ENCODE measurements at regions not wholly inside any gene's neighbourhood (a gene's known extent, or its start where the extent isn't known, plus 50 kb on each side); places are given as distances from the start of the nearest gene placed in this dataset.
"Not testable (repeated sequence)": the region's sequence is repeated elsewhere in the genome, so short reads cannot be mapped to it uniquely, and the experiment has no call there.

- DNase-seq = peak; percentile 89
Observed at GRCh38 chr15:77944002-77944867, 133.3 kb downstream of the TBC1D2B start.

DNA sequence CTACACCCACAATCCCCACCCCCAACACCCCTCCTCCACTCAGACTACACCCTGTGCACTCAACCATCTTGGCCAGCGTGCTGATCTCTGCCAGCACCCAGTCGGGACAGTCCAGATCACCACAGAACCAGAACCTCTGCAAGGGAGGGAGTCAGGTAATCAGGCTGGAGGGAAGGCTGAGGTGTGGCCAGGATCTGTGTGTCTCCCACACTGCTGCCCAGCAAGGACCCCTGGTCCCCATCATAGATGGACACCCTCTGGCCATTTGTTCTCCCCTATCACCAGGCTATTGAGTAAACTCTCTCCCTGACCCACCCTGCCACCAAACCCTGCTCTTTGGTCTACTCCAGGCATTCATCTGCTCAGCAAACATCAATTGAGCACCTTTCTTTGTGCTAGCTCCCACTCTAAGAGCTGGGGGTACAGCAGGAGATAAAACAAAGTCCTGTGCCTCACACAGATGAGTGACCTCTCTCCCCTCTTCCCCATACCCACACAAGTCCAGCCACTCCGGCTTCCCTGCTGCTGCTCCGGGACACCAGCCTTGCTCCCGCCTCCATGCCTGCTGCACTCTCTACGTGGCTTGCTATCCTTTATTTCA, 134.8 kb downstream of the TBC1D2B start:
- no peak for DNase-seq

- DNase-seq = not testable (repeated sequence)
Observed at GRCh38 chr15:77941090-77941827, 136.3 kb downstream of the TBC1D2B start.

DNA sequence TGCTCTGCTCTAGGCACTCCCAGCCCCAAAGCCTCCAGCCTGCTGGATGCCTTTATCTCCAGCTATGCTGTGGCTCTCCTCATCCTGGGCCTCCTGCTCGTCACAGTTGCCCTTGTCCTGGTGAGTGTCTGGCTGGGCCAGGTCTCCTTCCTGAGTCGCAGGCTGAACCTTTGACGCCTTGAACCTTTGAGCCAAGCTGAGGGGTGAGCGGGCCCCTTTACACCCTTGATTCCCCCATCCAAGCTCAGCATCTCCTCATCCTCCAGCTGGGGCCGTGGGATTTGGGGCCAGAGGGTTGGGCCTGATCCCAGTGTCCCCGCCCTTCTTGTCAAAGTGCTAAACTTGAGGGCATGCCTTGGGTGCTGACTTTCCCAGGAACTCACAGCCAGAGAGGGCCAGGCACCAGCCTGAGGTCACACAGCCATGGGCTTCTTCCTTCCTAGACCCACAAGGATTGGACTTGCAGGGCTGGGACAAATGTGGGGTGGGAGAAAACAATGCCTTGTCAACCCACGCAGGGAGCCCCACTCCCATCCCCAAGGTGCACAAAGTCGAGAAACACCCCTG, 137.0 kb downstream of the TBC1D2B start:
- no peak for DNase-seq

GRCh38 chr15:77939851-77940250, 137.7 kb downstream of the TBC1D2B start:
- no peak for DNase-seq

- DNase-seq = peak; percentile 60
Observed at GRCh38 chr15:77939026-77939425, 138.5 kb downstream of the TBC1D2B start.

- not testable (repeated sequence) for DNase-seq
Observed at GRCh38 chr15:77938546-77938945, 139.0 kb downstream of the TBC1D2B start.

- DNase-seq = not testable (repeated sequence)
Observed at GRCh38 chr15:77936567-77936966, 140.9 kb downstream of the TBC1D2B start.

DNA sequence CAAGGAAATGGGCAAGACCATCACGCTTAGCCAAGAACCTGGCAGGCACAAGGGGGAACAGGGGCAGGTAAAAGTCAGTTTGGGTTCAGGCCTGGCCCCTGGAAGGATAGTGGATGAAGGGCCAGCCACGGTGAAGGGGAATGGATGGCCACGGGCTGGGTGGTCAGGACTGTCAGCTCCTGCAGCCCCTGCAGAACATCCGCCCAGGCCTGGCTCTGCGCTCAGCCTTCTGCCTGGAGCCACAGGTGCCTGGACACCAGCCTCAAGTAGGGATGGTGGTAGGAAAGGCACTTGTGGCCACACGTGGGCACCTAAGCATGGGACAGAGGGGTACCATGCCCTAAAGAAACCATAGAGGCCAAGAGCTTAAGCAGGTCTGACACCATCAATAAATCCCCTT, 143.0 kb downstream of the TBC1D2B start:
- not testable (repeated sequence) for DNase-seq

- not testable (repeated sequence) for DNase-seq
Observed at GRCh38 chr15:77930907-77931306, 146.6 kb downstream of the TBC1D2B start.

DNA sequence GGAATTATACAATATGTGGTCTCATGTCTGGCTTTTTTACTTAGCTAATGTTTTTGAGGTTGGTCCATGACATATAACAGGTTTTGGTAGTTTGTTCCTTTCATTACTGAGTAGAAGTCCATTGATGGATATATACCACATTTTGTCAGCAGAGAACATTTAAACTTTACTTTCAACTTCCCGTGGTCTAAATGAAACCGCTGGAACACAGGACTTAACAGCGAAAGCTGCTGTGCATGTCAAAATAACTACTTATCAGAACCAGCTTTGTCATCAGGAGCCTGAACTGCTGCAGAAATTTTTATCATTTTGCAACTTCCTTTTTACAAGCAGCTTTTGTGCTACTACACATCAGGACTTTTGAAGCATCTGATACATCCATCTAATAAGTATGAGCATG, 147.0 kb downstream of the TBC1D2B start:
- DNase-seq = not testable (repeated sequence)

- DNase-seq = not testable (repeated sequence)
Observed at GRCh38 chr15:77926789-77927188, 150.7 kb downstream of the TBC1D2B start.

DNA sequence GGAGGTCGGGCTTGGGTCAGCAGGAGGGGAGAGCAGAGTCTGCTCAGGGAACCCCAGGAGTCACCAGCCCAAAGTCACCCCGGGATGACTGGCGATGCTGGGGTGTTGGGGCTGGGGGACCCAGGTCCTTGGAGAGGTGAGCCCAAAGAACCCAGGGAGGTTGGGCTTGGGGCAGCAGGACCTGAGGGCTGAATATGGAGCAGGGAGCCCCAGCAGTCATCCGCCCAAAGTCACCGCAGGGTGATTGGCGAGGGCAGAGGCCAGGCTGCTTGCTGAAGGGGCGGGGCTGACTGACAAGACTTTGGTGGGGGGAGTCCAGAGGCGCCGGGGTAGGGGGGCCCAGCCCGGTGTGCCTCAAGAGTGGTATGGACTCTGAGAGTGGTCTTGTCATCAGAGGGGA, 151.2 kb downstream of the TBC1D2B start:
- DNase-seq = not testable (repeated sequence)

GRCh38 chr15:77925101-77925500, 152.4 kb downstream of the TBC1D2B start:
- DNase-seq = peak; percentile 34

GRCh38 chr15:77921664-77922063, 155.8 kb downstream of the TBC1D2B start:
- no peak for DNase-seq

DNA sequence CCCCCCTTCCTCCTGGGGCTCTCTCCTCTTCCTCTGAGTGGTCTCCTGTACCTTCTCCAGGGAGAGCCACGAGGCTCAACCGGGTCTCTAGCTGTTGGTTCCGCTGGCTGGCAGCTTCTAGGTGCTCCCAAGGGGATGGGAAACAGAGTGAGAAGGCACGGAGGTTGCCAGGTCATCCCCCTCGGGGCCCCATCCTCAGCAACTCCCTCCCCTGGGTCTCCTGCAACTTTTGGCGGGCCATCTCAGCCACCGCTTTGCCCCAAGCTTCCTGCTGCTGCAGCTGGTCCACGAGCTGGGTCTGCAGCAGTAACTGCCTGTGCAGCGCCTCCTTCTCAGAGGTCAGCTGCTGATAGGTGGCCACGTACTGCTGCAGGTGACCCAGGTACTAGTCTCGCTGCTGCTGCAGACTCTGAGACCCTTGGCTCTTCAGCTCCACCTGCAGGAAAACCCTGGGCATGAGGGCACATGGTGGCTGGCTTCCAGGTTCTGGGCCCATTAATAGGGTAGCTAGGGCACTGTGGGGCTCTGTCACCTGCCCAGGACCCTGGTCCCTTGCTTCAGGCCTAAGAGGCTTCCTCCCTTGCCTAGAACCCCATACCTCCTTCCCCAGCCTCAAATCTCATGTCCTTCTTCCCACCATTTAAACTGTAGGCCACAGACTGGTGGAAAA, 160.4 kb downstream of the TBC1D2B start:
- not testable (repeated sequence) for DNase-seq

DNA sequence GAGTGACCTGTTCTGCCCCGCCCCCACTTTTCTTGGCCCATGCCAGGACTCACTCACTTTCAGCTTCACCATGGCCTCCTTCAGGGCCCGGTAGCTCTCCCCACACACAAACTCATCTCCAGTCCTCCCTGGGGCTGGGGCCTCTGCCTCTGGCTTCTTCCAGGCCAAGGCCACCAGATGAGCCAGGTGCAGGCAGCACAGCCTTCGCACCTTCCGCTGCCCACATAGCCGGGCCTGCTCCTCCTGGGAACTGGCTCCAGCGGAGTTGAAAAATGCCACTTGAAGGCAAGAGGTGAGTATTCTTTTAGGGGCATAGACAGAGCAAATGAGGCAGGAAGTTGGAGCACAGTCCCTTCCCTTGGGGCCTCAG, 161.6 kb downstream of the TBC1D2B start:
- DNase-seq = not testable (repeated sequence)

GRCh38 chr15:77915261-77915960, 162.1 kb downstream of the TBC1D2B start:
- no peak for DNase-seq

GRCh38 chr15:77914531-77914930, 163.0 kb downstream of the TBC1D2B start:
- DNase-seq = not testable (repeated sequence)

DNA sequence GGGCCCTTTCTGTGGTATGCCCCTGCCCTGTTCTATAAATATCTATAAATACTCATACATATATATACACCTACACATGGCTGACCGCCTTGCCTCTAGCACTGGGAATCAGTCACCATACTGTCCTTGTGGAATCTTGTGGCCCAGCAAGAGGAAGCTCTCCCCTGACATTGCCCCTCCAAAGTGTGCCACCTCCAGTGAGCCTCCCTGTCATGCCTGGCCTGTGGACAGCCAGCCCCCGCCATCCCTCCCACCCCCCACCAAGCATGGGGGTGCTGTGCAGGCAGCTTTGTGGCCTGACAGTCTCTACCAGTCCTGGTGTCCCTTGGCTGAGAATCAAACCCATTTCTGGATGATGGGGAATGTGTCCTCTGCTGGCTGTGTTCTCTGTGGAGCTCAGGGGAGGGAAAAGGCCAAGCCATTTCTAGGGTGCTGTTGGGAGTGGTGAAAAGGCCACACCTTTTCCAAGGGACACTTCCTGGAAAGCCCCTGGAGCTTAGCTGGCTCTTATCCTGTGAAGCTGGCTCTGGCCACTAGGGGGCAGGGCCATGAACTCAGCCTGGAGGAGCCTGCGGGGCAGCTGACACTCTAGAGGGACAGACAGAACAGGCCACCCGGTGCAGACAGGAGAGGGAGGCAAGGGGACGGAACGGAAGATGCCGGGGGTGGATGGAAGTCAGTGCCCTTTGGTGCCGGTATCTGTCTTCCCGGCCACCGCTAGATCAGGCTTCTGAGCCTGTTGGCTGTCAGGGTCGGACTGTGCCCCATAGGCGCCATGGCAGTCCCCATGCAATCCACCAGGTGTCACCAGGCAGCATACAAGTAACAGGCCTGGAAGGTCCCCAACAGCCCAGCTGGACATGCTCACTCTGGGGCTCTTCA, 167.2 kb downstream of the TBC1D2B start:
- peak; percentile 90 for DNase-seq

Data from tongue (tissue), 1 donor.